GM19099 (cell line): ENCODE measurements at regions not wholly inside any gene's neighbourhood (a gene's known extent, or its start where the extent isn't known, plus 50 kb on each side); places are given as distances from the start of the nearest gene placed in this dataset.
A peak's percentile ranks its signal among the peaks of the same experiment; 100 is the strongest.

ENCODE experiments used
- POLR2A ChIP-seq: IDR thresholded peaks from 3 replicates; pipeline ENCODE4 v1.6.1; 2011; ENCODE audit warnings: low read depth; ENCODE audit not compliant: insufficient read length; ENCODE audit errors: extremely low read depth

DNA sequence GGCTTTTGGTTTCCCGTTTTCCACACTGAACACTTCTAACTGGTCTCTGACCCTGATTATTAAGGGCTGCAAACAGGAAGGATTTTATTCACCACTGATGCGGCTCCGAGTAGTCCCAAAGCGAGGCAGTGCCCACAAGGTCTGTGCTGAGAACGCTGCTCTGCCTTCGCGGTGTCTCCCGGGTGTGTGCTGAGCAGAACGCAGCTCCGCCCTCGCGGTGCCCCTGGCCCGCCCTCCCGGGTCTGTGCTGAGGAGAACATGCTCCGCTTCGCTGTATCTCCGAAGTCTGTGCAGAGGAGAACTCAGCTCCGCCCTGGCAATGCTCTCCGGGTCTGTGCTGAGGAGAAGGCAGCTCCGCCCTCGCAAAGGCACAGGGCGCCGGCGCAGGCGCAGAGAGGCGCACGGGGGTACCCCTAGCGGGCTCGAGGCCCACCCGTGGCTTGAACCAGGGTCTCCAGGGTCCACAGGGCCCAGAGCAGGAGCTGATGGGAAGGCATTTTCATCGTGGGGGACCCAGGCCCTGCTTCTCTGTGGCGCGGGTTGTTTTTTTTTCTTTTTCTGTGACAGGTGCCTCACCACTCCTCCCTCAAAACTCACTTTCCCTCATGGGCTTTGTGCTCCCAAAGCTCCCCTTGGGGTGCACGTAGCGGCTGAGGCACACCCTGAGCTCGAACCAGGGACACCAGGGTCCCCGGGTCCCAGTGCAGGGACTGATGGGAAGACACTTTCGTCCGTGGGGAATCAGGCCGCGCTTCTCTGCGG is 167.7 kb upstream of the ZNG1F start:
- peak; percentile 39 for TF ChIP-seq POLR2A

DNA sequence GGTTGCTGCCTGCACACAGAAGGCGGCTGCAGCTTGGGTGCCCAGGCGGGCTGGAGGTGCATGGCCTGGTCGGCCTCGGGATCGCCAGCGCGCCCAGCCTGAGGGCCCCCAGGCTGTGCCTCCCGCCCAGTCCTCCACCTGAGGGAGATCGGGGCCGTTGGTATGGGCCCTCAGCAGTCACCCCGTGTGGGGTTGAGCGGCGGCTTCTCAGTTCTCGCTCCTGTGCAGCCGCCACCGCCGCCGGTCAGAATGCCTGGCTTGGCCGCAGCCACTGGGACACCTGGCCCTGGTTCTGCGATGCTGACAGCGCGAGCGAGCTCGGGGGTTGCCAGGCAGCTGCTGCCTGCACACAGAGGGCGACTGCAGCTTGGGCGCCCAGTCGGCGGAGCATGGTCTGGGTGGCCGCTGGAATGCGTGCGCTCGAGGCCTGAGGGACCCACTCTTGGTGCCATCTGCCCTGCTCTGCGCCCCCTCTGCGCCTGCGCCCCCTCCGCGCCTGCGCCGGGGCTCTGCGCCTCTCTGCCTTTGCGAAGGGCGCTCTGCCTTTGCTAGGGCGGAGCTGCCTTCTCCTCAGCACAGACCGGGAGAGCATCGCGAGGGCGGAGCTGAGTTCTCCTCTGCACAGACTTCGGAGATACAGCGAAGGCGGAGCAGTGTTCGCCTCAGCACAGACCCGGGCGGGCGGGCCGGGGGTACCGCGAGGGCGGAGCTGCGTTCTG is 84.6 kb upstream of the ZNG1F start:
- peak; percentile 59 for TF ChIP-seq POLR2A

DNA sequence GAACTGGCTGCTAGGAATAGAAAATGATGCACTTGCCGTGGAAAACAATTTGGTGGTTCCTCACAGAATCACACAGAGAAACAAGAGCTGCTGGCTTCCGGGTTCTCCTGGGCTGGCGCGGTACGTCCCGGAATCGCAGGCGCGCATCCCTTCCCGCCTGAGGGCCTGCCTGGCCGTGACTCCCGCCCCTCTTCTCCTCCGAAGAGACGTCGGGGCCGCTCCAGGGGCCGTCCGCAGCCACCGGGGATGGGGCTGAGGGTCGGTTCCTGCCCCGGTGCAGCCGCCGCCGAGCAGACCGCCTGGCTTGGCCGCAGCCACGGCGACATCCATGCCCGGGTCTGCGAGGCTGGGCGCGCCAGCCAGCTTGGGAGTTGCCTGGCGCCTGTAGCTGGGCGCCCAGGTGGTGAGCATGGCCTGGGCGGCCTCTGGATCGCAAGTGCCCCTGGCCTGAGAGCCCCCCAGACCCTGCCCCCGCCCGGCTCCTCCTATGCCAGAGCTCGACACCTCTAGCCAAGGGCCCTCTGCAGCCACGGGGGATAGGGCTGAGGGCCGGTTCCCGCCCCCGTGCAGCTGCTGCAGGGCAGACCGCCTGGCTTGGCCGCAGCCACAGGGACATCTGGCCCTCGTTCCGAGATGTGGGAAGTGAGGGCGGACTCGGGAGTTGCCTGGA is 83.9 kb upstream of the ZNG1F start:
- peak; percentile 17 for TF ChIP-seq POLR2A
